HCT116 (cell line): ENCODE measurements at regions not wholly inside any gene's neighbourhood (a gene's known extent, or its start where the extent isn't known, plus 50 kb on each side); places are given as distances from the start of the nearest gene placed in this dataset.
A peak's percentile ranks its signal among the peaks of the same experiment; 100 is the strongest.

Experiments used
- ATAC-seq: fragments of 200-7000 bp; cut with Tn5 transposase; 2 replicates; pipeline ENCODE4 v1.9.1; 2020; ENCODE audit warnings: mild to moderate bottlenecking, moderate library complexity
- BruUV-seq: library from RNA; stranded (reverse); fragments of 400-500 nt; replicated peaks from 2 replicates; lab custom pipeline; 2021; lab: Mats Ljungman, UMichigan
- CTCF ChIA-PET: fragments of 300-600 bp; sonication (Branson Sonifier 250); formaldehyde crosslinking; loops from one replicate; lab custom pipeline; 2021; ENCODE audit warnings: antibody characterized with exemption; lab: Charles Lee
- POLR2A ChIA-PET: fragments of 300-600, 350-600 bp; sonication (Branson Sonifier 250); formaldehyde crosslinking; loops from one replicate; lab custom pipeline; 2021; ENCODE audit warnings: antibody characterized with exemption; lab: Charles Lee
- RAD21 ChIA-PET, 2 experiments: fragments of 300-600 bp; sonication (Branson Sonifier 250); formaldehyde crosslinking; loops; one replicate each; lab custom pipeline; 2023; ENCODE audit warnings: low total read pairs in 2 of 2; ENCODE audit not compliant: uncharacterized antibody in 2 of 2, unreplicated experiment in 2 of 2, low non-redundant PET in 1 of 2; lab: Charles Lee
- DNase-seq: peaks from one replicate; pipeline ENCODE4 v3.0.0-alpha.2; 2010; ENCODE audit warnings: low read depth, low spot score
- H2AFZ ChIP-seq: fragments of 200-600 bp; shearing (Covaris generic), sonication (generic); 2 replicates; pipeline ENCODE4 v1.6.1; 2017; ENCODE audit warnings: low read depth, mixed run types, mixed read lengths, antibody characterized with exemption, low read length; ENCODE audit not compliant: poor library complexity, severe bottlenecking
- H3K27ac ChIP-seq: 2 replicates; pipeline ENCODE4 v1.5.1; 2012; ENCODE audit warnings: low read depth, low read length
- H3K27me3 ChIP-seq: fragments of 200-600 bp; sonication (generic); 2 replicates; pipeline ENCODE4 v1.6.1; 2016; ENCODE audit warnings: mixed run types, low read length, mixed read lengths; ENCODE audit not compliant: insufficient read depth
- H3K36me3 ChIP-seq, 2 experiments: fragments of 200-500 bp in 1 of 2; fragments of 200-600 bp in 1 of 2; sonication (Bioruptor generic) in 1 of 2; sonication (generic) in 1 of 2; 2 replicates each; pipeline versions ENCODE4 v1.5.1 to v1.6.1; 2014 to 2016; ENCODE audit warnings: low read length in 2 of 2, inconsistent platforms in 1 of 2, mixed read lengths in 1 of 2, mixed run types in 1 of 2; ENCODE audit not compliant: insufficient read depth in 2 of 2, control insufficient read depth in 1 of 2
- H3K4me1 ChIP-seq, 2 experiments: fragments of 200-600 bp in 1 of 2; sonication (generic) in 1 of 2; 2 replicates each; pipeline versions ENCODE4 v1.5.1 to v1.6.1; 2012 to 2017; ENCODE audit warnings: low read length in 2 of 2, inconsistent platforms in 1 of 2, mild to moderate bottlenecking in 1 of 2, mixed read lengths in 1 of 2, mixed run types in 1 of 2, moderate library complexity in 1 of 2; ENCODE audit not compliant: insufficient read depth in 2 of 2, control insufficient read depth in 1 of 2
- H3K4me2 ChIP-seq: fragments of 200-600 bp; sonication (generic); 2 replicates; pipeline ENCODE4 v1.6.1; 2017; ENCODE audit warnings: mixed run types, low read length, mixed read lengths
- H3K4me3 ChIP-seq, 2 experiments: fragments of 200-600 bp in 1 of 2; sonication (generic) in 1 of 2; replicated peaks in 1 of 2; 2 replicates each; pipeline ENCODE4 v1.5.1; 2011 to 2016; ENCODE audit warnings: low read length in 2 of 2, control low read depth in 1 of 2, low read depth in 1 of 2, mild to moderate bottlenecking in 1 of 2, mixed read lengths in 1 of 2, mixed run types in 1 of 2
- H3K79me2 ChIP-seq: fragments of 200-600 bp; sonication (generic); 2 replicates; pipeline ENCODE4 v1.6.1; 2017; ENCODE audit warnings: mild to moderate bottlenecking, mixed run types, low read length, moderate library complexity, mixed read lengths; ENCODE audit not compliant: insufficient read depth
- H3K9ac ChIP-seq: fragments of 200-600 bp; sonication (generic); 2 replicates; pipeline ENCODE4 v1.6.1; 2016; ENCODE audit warnings: low read length, mixed read lengths
- H3K9me2 ChIP-seq: fragments of 200-600 bp; sonication (generic), shearing (Covaris generic); 2 replicates; pipeline ENCODE4 v1.6.1; 2017; ENCODE audit warnings: mixed run types, mild to moderate bottlenecking, moderate library complexity; ENCODE audit not compliant: insufficient read depth
- H3K9me3 ChIP-seq, 2 experiments: fragments of 200-500 bp in 1 of 2; fragments of 200-600 bp in 1 of 2; sonication (Bioruptor generic) in 1 of 2; sonication (generic) in 1 of 2; 2 replicates each; pipeline ENCODE4 v1.6.1; 2014 to 2017; ENCODE audit warnings: low read length in 2 of 2, mixed read lengths in 2 of 2, inconsistent platforms in 1 of 2, low read depth in 1 of 2, mild to moderate bottlenecking in 1 of 2, mixed run types in 1 of 2, moderate library complexity in 1 of 2; ENCODE audit not compliant: control insufficient read depth in 1 of 2, insufficient read depth in 1 of 2
- H4K20me1 ChIP-seq: fragments of 200-600 bp; sonication (generic), shearing (Covaris generic); 2 replicates; pipeline ENCODE4 v1.6.1; 2017; ENCODE audit warnings: mixed run types, mild to moderate bottlenecking, moderate library complexity; ENCODE audit not compliant: insufficient read depth
- CBX3 ChIP-seq: IDR thresholded peaks from 2 replicates; pipeline ENCODE4 v1.6.1; 2012; ENCODE audit warnings: low read depth
- EGR1 ChIP-seq: IDR thresholded peaks from 2 replicates; pipeline ENCODE4 v1.6.1; 2012; ENCODE audit warnings: low read depth
- EZH2 ChIP-seq: fragments of 200-600 bp; sonication (generic); IDR thresholded peaks from 2 replicates; pipeline ENCODE4 v1.6.1; 2017; ENCODE audit warnings: antibody characterized with exemption, mixed run types
- MAX ChIP-seq: IDR thresholded peaks from 2 replicates; pipeline ENCODE4 v1.6.1; 2012
- POLR2A ChIP-seq: IDR thresholded peaks from 2 replicates; pipeline ENCODE4 v1.7.0; 2011; ENCODE audit warnings: borderline replicate concordance; ENCODE audit not compliant: insufficient read depth, insufficient read length; ENCODE audit errors: extremely low read depth
- POLR2AphosphoS5 ChIP-seq: IDR thresholded peaks from 2 replicates; pipeline ENCODE4 v1.6.1; 2011; ENCODE audit warnings: mild to moderate bottlenecking, low read depth, low read length, moderate library complexity
- ZBTB33 ChIP-seq: IDR thresholded peaks from 2 replicates; pipeline ENCODE4 v1.6.1; 2011; ENCODE audit warnings: mild to moderate bottlenecking, low read length, moderate library complexity; ENCODE audit not compliant: insufficient replicate concordance; ENCODE audit errors: extremely low read depth
- ZFX ChIP-seq: fragments of 450-650 bp; IDR thresholded peaks from 2 replicates; pipeline ENCODE4 v1.6.1; 2017
- intact Hi-C: fragments of 100-400 bp; cut with micrococcal nuclease; formaldehyde crosslinking; loops from 2 replicates; pipeline ENCODE4 v1.10.0; 2022

- no peaks in the 10 kb centered on the region for H3K36me3 ChIP-seq
- no peak for DNase-seq
- CTCF ChIA-PET = no interaction called here
- no peak for ATAC-seq
- RAD21 ChIA-PET = no interaction called here
- H3K9me2 ChIP-seq = no peaks in the 10 kb centered on the region; the same call in 1 of the 2 replicates
- H2AFZ ChIP-seq = no peak overlapping the region
- no peak overlapping the region for H3K4me2 ChIP-seq
- POLR2A ChIA-PET = no interaction called here
- H3K27ac ChIP-seq = no peak overlapping the region
- H3K4me1 ChIP-seq = no peaks in the 10 kb centered on the region
- H3K9me3 ChIP-seq = no peaks in the 10 kb centered on the region
- H3K79me2 ChIP-seq = no peaks in the 10 kb centered on the region
- no peaks in the 10 kb centered on the region for H3K27me3 ChIP-seq
- no peak for TF ChIP-seq MAX
- intact Hi-C loops = no loop called here
- H3K9ac ChIP-seq = no peak overlapping the region
- no peak overlapping the region for H3K4me3 ChIP-seq
- BruUV-seq = no TSS peak
- no peaks in the 10 kb centered on the region for H4K20me1 ChIP-seq
Observed at GRCh38 chr4:125994430-125994829, 679.7 kb downstream of the FAT4 start.

GRCh38 chr4:126004941-126005340 is 690.2 kb downstream of the FAT4 start:
- no peak overlapping the region for H3K4me3 ChIP-seq
- H3K36me3 ChIP-seq = no peaks in the 10 kb centered on the region
- no peaks in the 10 kb centered on the region for H3K9me2 ChIP-seq
- H4K20me1 ChIP-seq = no peaks in the 10 kb centered on the region
- no TSS peak for BruUV-seq
- no peak overlapping the region for H3K9ac ChIP-seq
- H3K4me2 ChIP-seq = peak overlapping the region; percentile 17; the same call in 1 of the 2 replicates
- H2AFZ ChIP-seq = peak overlapping the region; percentile 90
- ATAC-seq (no peak), DNase-seq (no peak)
- ChIA-PET CTCF (no interaction called here), POLR2A (no interaction called here)
- TF ChIP-seq POLR2AphosphoS5 = no peak
- no peak for TF ChIP-seq EZH2
- no peak for TF ChIP-seq POLR2A
- no peak for TF ChIP-seq CBX3
- TF ChIP-seq ZBTB33 = no peak
- TF ChIP-seq ZFX = no peak
- TF ChIP-seq EGR1 = no peak
- TF ChIP-seq, all 23 proteins: peak for 0
- no peaks in the 10 kb centered on the region for H3K27me3 ChIP-seq
- H3K4me1 ChIP-seq = peaks cover 0 to 6% of the 10 kb centered on the region in 2 experiments; a peak in 2 of 4 replicates
- H3K27ac ChIP-seq = no peak overlapping the region
- no peaks in the 10 kb centered on the region for H3K9me3 ChIP-seq
- no peaks in the 10 kb centered on the region for H3K79me2 ChIP-seq
- RAD21 ChIA-PET = no interaction called here
- intact Hi-C loops = no loop called here
